Mucosa of descending colon (tissue), 3 donors: ENCODE measurements at regions not wholly inside any gene's neighbourhood (a gene's known extent, or its start where the extent isn't known, plus 50 kb on each side); places are given as distances from the start of the nearest gene placed in this dataset.

Experiments used
- ATAC-seq: fragments of 200-7000 bp; cut with Tn5 transposase; one replicate; pipeline ENCODE4 v1.9.1; 2020; ENCODE audit warnings: mild to moderate bottlenecking, moderate library complexity
- DNase-seq, 3 donors: peaks; one replicate each; pipeline ENCODE4 v3.0.0-alpha.2; 2020
- H3K36me3 ChIP-seq: fragments of 200-600 bp; one replicate; pipeline ENCODE4 v1.8.0; 2021; ENCODE audit warnings: low read depth, mild to moderate bottlenecking
- H3K4me1 ChIP-seq: fragments of 200-600 bp; one replicate; pipeline ENCODE4 v1.8.0; 2021; ENCODE audit warnings: low read depth, mild to moderate bottlenecking
- H3K4me3 ChIP-seq: fragments of 200-600 bp; one replicate; pipeline ENCODE4 v1.8.0; 2021; ENCODE audit warnings: mild to moderate bottlenecking
- H3K9me3 ChIP-seq: fragments of 200-600 bp; one replicate; pipeline ENCODE4 v1.8.0; 2021; ENCODE audit warnings: mild to moderate bottlenecking
- CTCF ChIP-seq: fragments of 200-600 bp; IDR thresholded peaks from one replicate; pipeline ENCODE4 v1.8.0; 2022; ENCODE audit warnings: antibody characterized with exemption, mild to moderate bottlenecking
- intact Hi-C, 2 donors: fragments of 100-400 bp; cut with DNase I in 1 of 2; cut with micrococcal nuclease in 1 of 2; formaldehyde crosslinking; loops; one replicate each; pipeline versions ENCODE4 v1.11.0 to v1.11.1; 2022; cut with DNase I, micrococcal nuclease
- donor health status: DM: no; HTN: no; CAD: no; lungs with moderate emphysema.
- donor health status: DM: no; HTN: no; CAD: no.
- donor health status: DM: no; HTN: yes; CAD: no.

GRCh38 chr11:133720951-133721350 is 124.4 kb downstream of the SPATA19 start:
- no peaks in the 10 kb centered on the region for H3K4me1 ChIP-seq

GRCh38 chr11:133719532-133720235 is 125.6 kb downstream of the SPATA19 start:
- DNase-seq, result no peak
- no peak for TF ChIP-seq CTCF
- Histone ChIP-seq H3K9me3 (no peaks in the 10 kb centered on the region), H3K4me3 (no peak overlapping the region), H3K4me1 (no peaks in the 10 kb centered on the region), H3K36me3 (no peaks in the 10 kb centered on the region)
- no peak for ATAC-seq
- intact Hi-C loops, result no loop called here

More at GRCh38 chr11:133720951-133721350, 124.4 kb downstream of the SPATA19 start:
- DNase-seq (no peak), ATAC-seq (no peak)
- H3K4me3 ChIP-seq, result no peak overlapping the region
- H3K9me3 ChIP-seq, result no peaks in the 10 kb centered on the region
- no peak for TF ChIP-seq CTCF
- intact Hi-C loops, result no loop called here
- no peaks in the 10 kb centered on the region for H3K36me3 ChIP-seq

- no peaks in the 10 kb centered on the region for H3K9me3 ChIP-seq
- TF ChIP-seq CTCF, result no peak
- intact Hi-C loops, result no loop called here
- ATAC-seq, result no peak
- no peak overlapping the region for H3K4me3 ChIP-seq
- DNase-seq, result no peak
- no peaks in the 10 kb centered on the region for H3K36me3 ChIP-seq
- H3K4me1 ChIP-seq, result no peaks in the 10 kb centered on the region
These were observed 126.5 kb downstream of the SPATA19 start for GRCh38 chr11:133718831-133719230.

GRCh38 chr11:133718238-133718637 is 127.1 kb downstream of the SPATA19 start:
- Histone ChIP-seq H3K4me1 (no peaks in the 10 kb centered on the region), H3K4me3 (no peak overlapping the region), H3K9me3 (no peaks in the 10 kb centered on the region), H3K36me3 (no peaks in the 10 kb centered on the region)
- no peak for ATAC-seq
- no peak for TF ChIP-seq CTCF
- DNase-seq, result no peak
- intact Hi-C loops, result no loop called here

GRCh38 chr11:133716602-133717001 is 128.7 kb downstream of the SPATA19 start:
- no peak for TF ChIP-seq CTCF
- DNase-seq (no peak), ATAC-seq (no peak)
- intact Hi-C loops, result no loop called here
- Histone ChIP-seq H3K4me1 (no peaks in the 10 kb centered on the region), H3K9me3 (no peaks in the 10 kb centered on the region), H3K4me3 (no peak overlapping the region), H3K36me3 (no peaks in the 10 kb centered on the region)

- intact Hi-C loops, result no loop called here
- no peak for TF ChIP-seq CTCF
- Histone ChIP-seq H3K9me3 (no peaks in the 10 kb centered on the region), H3K4me3 (no peak overlapping the region), H3K36me3 (no peaks in the 10 kb centered on the region), H3K4me1 (no peaks in the 10 kb centered on the region)
- ATAC-seq (no peak), DNase-seq (no peak)
These were observed 129.7 kb downstream of the SPATA19 start for GRCh38 chr11:133715602-133716001.
